GM18508 (cell line): ENCODE measurements at regions not wholly inside any gene's neighbourhood (a gene's known extent, or its start where the extent isn't known, plus 50 kb on each side); places are given as distances from the start of the nearest gene placed in this dataset.

Experiments used
- ATAC-seq: cut with Tn5 transposase; IDR thresholded peaks from one replicate; pipeline ENCODE4 v1.9.1; 2021; ENCODE audit warnings: moderate number of reproducible peaks; ENCODE audit not compliant: insufficient read depth, unreplicated experiment

GRCh38 chr9:99389087-99390033 is 167.3 kb downstream of the SEC61B start:
- no peak for ATAC-seq

GRCh38 chr9:99391937-99392594 is 170.0 kb downstream of the SEC61B start:
- no peak for ATAC-seq

- no peak for ATAC-seq
Measured at GRCh38 chr9:99392986-99393385, 170.9 kb downstream of the SEC61B start.

GRCh38 chr9:99393993-99394392 is 171.9 kb downstream of the SEC61B start:
- no peak for ATAC-seq

- ATAC-seq: no peak
Measured at GRCh38 chr9:99398241-99398640, 176.2 kb downstream of the SEC61B start.

GRCh38 chr9:99399474-99399873 is 177.4 kb downstream of the SEC61B start:
- ATAC-seq: no peak

GRCh38 chr9:99400184-99400731 is 178.2 kb downstream of the SEC61B start:
- no peak for ATAC-seq

- ATAC-seq: no peak
Measured at GRCh38 chr9:99401680-99402504, 179.8 kb downstream of the SEC61B start.

- ATAC-seq: no peak
Measured at GRCh38 chr9:99403371-99403770, 181.3 kb downstream of the SEC61B start.

- no peak for ATAC-seq
Measured at GRCh38 chr9:99405359-99405758, 183.3 kb downstream of the SEC61B start.

GRCh38 chr9:99406939-99407338 is 184.9 kb downstream of the SEC61B start:
- ATAC-seq: no peak

GRCh38 chr9:99411068-99411467 is 189.0 kb downstream of the SEC61B start:
- ATAC-seq: no peak

- ATAC-seq: no peak
Measured at GRCh38 chr9:99411479-99412115, 189.5 kb downstream of the SEC61B start.

GRCh38 chr9:99412606-99413005 is 190.5 kb downstream of the SEC61B start:
- ATAC-seq: no peak

- no peak for ATAC-seq
Measured at GRCh38 chr9:99414321-99414720, 192.2 kb downstream of the SEC61B start.

- ATAC-seq: no peak
Measured at GRCh38 chr9:99415606-99416005, 193.5 kb downstream of the SEC61B start.

- no peak for ATAC-seq
Measured at GRCh38 chr9:99416007-99416406, 193.9 kb downstream of the SEC61B start.

- ATAC-seq: no peak
Measured at GRCh38 chr9:99419070-99419469, 197.0 kb downstream of the SEC61B start.

GRCh38 chr9:99421369-99421768 is 199.3 kb downstream of the SEC61B start:
- no peak for ATAC-seq

GRCh38 chr9:99425124-99425523 is 203.0 kb downstream of the SEC61B start:
- ATAC-seq: no peak
